Fibroblast of pulmonary artery (primary cell): ENCODE measurements at regions not wholly inside any gene's neighbourhood (a gene's known extent, or its start where the extent isn't known, plus 50 kb on each side); places are given as distances from the start of the nearest gene placed in this dataset.
A peak's percentile ranks its signal among the peaks of the same experiment; 100 is the strongest.

Source experiments
- DNase-seq: peaks from one replicate; pipeline ENCODE4 v3.0.0-alpha.2; 2010; ENCODE audit warnings: low read depth
- H3K4me3 ChIP-seq: replicated peaks from 2 replicates; pipeline ENCODE4 v1.5.1; 2011; ENCODE audit warnings: low read depth, mild to moderate bottlenecking, control low read depth, low read length, moderate library complexity
- CTCF ChIP-seq: IDR thresholded peaks from 2 replicates; pipeline ENCODE4 v1.5.1; 2011; ENCODE audit warnings: mild to moderate bottlenecking, control low read depth, low read length, inconsistent platforms; ENCODE audit errors: missing control alignments

GRCh38 chr16:54630284-54630967 is 300.2 kb upstream of the IRX5 start:
- DNase-seq: peak; percentile 48
- TF ChIP-seq CTCF: no peak
- H3K4me3 ChIP-seq: no peak overlapping the region

GRCh38 chr16:54628796-54629625 is 301.7 kb upstream of the IRX5 start:
- TF ChIP-seq CTCF: no peak
- no peak overlapping the region for H3K4me3 ChIP-seq
- DNase-seq: no peak

GRCh38 chr16:54627616-54628015 is 303.0 kb upstream of the IRX5 start:
- H3K4me3 ChIP-seq: no peak overlapping the region
- peak; percentile 31 for DNase-seq
- no peak for TF ChIP-seq CTCF

- DNase-seq: no peak
- TF ChIP-seq CTCF: no peak
These were observed 307.0 kb upstream of the IRX5 start for GRCh38 chr16:54623636-54624035.

GRCh38 chr16:54620197-54620596 is 310.5 kb upstream of the IRX5 start:
- no peak overlapping the region for H3K4me3 ChIP-seq
- TF ChIP-seq CTCF: no peak
- DNase-seq: no peak

More at GRCh38 chr16:54623636-54624035, 307.0 kb upstream of the IRX5 start:
- H3K4me3 ChIP-seq: no peak overlapping the region

- H3K4me3 ChIP-seq: no peak overlapping the region
- no peak for TF ChIP-seq CTCF
- no peak for DNase-seq
These were observed 314.1 kb upstream of the IRX5 start for GRCh38 chr16:54616610-54617009.
